T-helper 1 cell treated with Interleukin-12 subunit alpha and Interleukin-12 subunit beta and Interleukin-4 antibody, amounts not matched to agents 30 μg/mL and 1 μg/mL, for 36 hours (primary cell): ENCODE measurements at regions not wholly inside any gene's neighbourhood (a gene's known extent, or its start where the extent isn't known, plus 50 kb on each side); places are given as distances from the start of the nearest gene placed in this dataset.
"Not testable (repeated sequence)": the region's sequence is repeated elsewhere in the genome, so short reads cannot be mapped to it uniquely, and the experiment has no call there.

ENCODE experiments used
- H3K27ac Mint-ChIP-seq: one replicate; pipeline ENCODE4 v1.8.0; 2021; ENCODE audit warnings: mild to moderate bottlenecking, mixed read lengths
- H3K27me3 Mint-ChIP-seq: one replicate; pipeline ENCODE4 v1.8.0; 2021; ENCODE audit warnings: low read depth, mixed read lengths
- H3K36me3 Mint-ChIP-seq: one replicate; pipeline ENCODE4 v1.8.0; 2021; ENCODE audit warnings: low read depth, mixed read lengths
- H3K4me1 Mint-ChIP-seq: one replicate; pipeline ENCODE4 v1.8.0; 2021; ENCODE audit warnings: low read depth, mixed read lengths
- H3K4me3 Mint-ChIP-seq: one replicate; pipeline ENCODE4 v1.8.0; 2021; ENCODE audit warnings: mild to moderate bottlenecking, moderate library complexity, mixed read lengths
- H3K9me3 Mint-ChIP-seq: one replicate; pipeline ENCODE4 v1.8.0; 2021; ENCODE audit warnings: mixed read lengths

GRCh38 chr1:38608202-38608864 is 251.2 kb downstream of the RRAGC start:
- H3K9me3 Mint-ChIP-seq, result no peaks in the 10 kb centered on the region
- H3K27me3 Mint-ChIP-seq, result peaks cover 5% of the 10 kb centered on the region

GRCh38 chr1:38607526-38607925 is 252.0 kb downstream of the RRAGC start:
- Mint-ChIP-seq H3K9me3 (no peaks in the 10 kb centered on the region), H3K4me3 (no peak overlapping the region), H3K27me3 (peaks cover 5% of the 10 kb centered on the region), H3K36me3 (no peaks in the 10 kb centered on the region), H3K4me1 (no peaks in the 10 kb centered on the region), H3K27ac (no peak overlapping the region)

More at GRCh38 chr1:38608202-38608864, 251.2 kb downstream of the RRAGC start:
- H3K27ac Mint-ChIP-seq, result no peak overlapping the region
- no peaks in the 10 kb centered on the region for H3K4me1 Mint-ChIP-seq
- no peaks in the 10 kb centered on the region for H3K36me3 Mint-ChIP-seq
- H3K4me3 Mint-ChIP-seq, result no peak overlapping the region

DNA sequence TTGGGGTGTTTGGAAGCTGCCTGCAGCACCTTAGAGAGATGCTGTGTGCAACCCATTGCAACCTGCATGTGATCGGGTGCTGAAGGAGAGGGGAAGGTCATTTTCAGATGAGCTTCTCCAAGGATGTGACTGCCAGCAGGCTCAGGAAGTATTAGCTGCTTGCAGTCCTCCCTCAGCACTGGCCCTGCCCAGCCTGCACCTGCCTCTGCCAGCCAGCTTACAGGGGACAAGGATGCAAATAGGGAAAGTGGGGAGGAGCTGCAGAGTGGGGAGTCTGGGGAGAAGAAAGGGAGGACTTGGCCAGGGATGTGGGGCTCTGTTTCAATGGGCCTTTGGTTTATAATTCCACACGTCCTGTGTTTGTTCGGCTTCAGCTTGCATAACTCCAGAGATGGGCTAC is 254.5 kb downstream of the RRAGC start:
- Mint-ChIP-seq H3K27me3 (peaks cover 9% of the 10 kb centered on the region), H3K4me3 (no peak overlapping the region), H3K4me1 (no peaks in the 10 kb centered on the region), H3K27ac (no peak overlapping the region), H3K36me3 (no peaks in the 10 kb centered on the region), H3K9me3 (no peaks in the 10 kb centered on the region)

- no peaks in the 10 kb centered on the region for H3K9me3 Mint-ChIP-seq
- no peak overlapping the region for H3K27ac Mint-ChIP-seq
- H3K27me3 Mint-ChIP-seq, result peaks cover 15% of the 10 kb centered on the region
- H3K4me1 Mint-ChIP-seq, result no peaks in the 10 kb centered on the region
- no peak overlapping the region for H3K4me3 Mint-ChIP-seq
- no peaks in the 10 kb centered on the region for H3K36me3 Mint-ChIP-seq
Observed at GRCh38 chr1:38603907-38604306, 255.7 kb downstream of the RRAGC start.

- H3K9me3 Mint-ChIP-seq, result no peaks in the 10 kb centered on the region
- no peaks in the 10 kb centered on the region for H3K4me1 Mint-ChIP-seq
- H3K27me3 Mint-ChIP-seq, result peaks cover 18% of the 10 kb centered on the region
- no peak overlapping the region for H3K27ac Mint-ChIP-seq
- H3K36me3 Mint-ChIP-seq, result no peaks in the 10 kb centered on the region
- H3K4me3 Mint-ChIP-seq, result no peak overlapping the region
Observed at GRCh38 chr1:38600905-38601304, 258.7 kb downstream of the RRAGC start.

DNA sequence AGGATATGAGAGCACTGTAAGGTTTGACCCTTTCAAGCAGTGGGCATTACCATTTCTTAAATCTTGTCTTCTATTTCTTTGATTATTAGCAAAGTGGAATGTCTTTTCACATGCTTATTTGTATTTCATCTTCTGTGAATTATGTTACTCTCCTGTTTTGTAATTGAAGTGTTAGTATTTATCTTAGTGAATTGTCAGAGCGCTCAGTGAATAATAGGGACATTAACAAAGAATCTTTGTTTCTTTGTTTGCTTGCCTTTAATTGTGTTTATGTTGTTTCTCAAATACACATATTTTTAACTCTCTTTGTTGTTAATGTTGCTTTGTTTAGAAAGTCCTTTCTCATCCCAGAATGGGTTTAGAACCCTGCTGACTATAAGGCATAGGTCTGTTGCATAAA is 259.3 kb downstream of the RRAGC start:
- Mint-ChIP-seq H3K4me1 (no peaks in the 10 kb centered on the region), H3K27me3 (peaks cover 19% of the 10 kb centered on the region), H3K36me3 (no peaks in the 10 kb centered on the region), H3K27ac (no peak overlapping the region), H3K4me3 (no peak overlapping the region), H3K9me3 (peaks cover 1% of the 10 kb centered on the region)

DNA sequence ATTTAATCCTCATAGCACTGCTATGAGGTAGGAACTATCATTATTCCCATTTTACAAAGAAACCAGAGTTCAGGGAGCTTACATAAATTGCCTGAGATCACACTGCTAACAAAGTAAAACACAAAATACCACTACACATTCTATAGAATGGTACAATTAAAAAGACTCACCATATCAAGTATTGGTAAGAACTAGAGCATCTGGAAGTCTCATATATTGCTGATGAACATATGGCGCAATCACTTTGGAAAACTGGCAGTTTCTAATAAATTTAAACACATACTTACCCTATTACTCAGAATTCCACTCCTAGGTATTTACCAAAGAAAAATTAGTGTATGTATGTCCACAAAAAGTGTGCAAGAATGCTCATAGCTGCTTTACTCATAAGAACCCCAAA is 261.5 kb downstream of the RRAGC start:
- Mint-ChIP-seq H3K4me1 (no peaks in the 10 kb centered on the region), H3K9me3 (peaks cover 15% of the 10 kb centered on the region), H3K27ac (no peak overlapping the region), H3K36me3 (peaks cover 3% of the 10 kb centered on the region), H3K27me3 (peaks cover 28% of the 10 kb centered on the region), H3K4me3 (no peak overlapping the region)

DNA sequence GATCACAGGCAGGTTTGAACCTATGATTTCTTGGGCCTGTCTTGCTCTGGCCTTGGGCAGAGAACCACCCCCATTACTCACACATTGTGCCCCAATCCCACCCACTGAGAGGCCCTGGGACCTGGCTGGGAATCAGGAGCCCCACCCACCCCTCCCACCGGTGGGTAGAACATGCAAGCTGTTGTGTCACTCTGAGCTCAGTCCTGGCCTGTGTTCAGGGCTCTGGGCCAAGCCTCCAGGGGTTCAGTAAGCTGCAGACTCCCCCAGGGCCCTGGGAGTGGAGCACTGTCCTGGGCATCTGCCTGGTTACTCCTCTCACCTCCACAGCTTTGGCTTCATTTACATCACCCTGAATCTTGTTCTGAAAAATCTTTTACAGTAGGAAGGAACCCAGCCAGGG is 270.5 kb downstream of the RRAGC start:
- Mint-ChIP-seq H3K27ac (no peak overlapping the region), H3K36me3 (peaks cover 2% of the 10 kb centered on the region), H3K4me1 (peaks cover 10% of the 10 kb centered on the region), H3K9me3 (peaks cover 7% of the 10 kb centered on the region), H3K4me3 (no peak overlapping the region), H3K27me3 (peaks cover 8% of the 10 kb centered on the region)

DNA sequence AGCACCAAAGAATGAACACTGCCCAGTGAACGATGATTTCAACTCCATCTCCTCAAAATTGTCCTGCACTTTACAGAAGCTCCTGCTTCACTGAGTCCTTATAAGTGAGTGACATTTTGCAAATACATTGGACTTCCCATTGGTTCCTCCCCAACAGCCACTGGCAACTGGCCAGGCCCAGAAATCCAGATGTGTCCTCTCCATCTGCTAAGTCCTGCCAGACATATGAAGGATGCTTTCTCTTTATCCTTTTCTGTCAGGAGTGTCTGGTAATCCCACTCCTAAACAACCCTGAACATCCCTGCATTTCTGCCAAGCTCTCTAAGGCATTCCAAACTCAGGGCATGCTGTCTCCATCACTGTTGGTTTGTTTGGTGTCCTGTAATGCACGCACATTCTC is 271.8 kb downstream of the RRAGC start:
- Mint-ChIP-seq H3K36me3 (no peaks in the 10 kb centered on the region), H3K27me3 (peaks cover 12% of the 10 kb centered on the region), H3K9me3 (peaks cover 8% of the 10 kb centered on the region), H3K27ac (no peak overlapping the region), H3K4me3 (no peak overlapping the region), H3K4me1 (peaks cover 10% of the 10 kb centered on the region)

- Mint-ChIP-seq H3K27ac (no peak overlapping the region), H3K36me3 (no peaks in the 10 kb centered on the region), H3K27me3 (peaks cover 15% of the 10 kb centered on the region), H3K9me3 (peaks cover 4% of the 10 kb centered on the region), H3K4me3 (no peak overlapping the region), H3K4me1 (peaks cover 10% of the 10 kb centered on the region)
Observed at GRCh38 chr1:38586993-38587646, 272.5 kb downstream of the RRAGC start.

GRCh38 chr1:38585971-38586370 is 273.6 kb downstream of the RRAGC start:
- Mint-ChIP-seq H3K9me3 (peaks cover 4% of the 10 kb centered on the region), H3K4me3 (no peak overlapping the region), H3K36me3 (no peaks in the 10 kb centered on the region), H3K4me1 (peaks cover 10% of the 10 kb centered on the region), H3K27ac (no peak overlapping the region), H3K27me3 (peaks cover 23% of the 10 kb centered on the region)

DNA sequence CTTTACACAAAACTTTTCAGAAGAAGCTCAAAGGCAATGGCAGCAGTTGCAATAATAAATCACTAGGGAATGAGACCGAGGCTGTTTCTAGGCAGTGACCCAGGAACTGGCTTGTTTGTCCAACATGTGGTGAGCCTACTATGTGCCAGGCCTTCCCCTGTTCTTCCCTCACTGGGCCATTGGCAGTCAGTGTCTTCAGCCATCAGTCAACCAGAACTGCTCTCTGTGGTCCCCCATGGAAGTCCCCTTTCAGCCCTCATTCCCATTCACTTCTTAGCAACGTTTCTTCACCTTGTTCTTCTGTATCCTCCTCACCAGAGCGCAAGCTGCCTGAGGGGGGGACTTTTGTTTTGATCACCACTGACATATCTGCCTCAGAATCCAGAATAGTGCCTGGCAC is 274.1 kb downstream of the RRAGC start:
- Mint-ChIP-seq H3K9me3 (peaks cover 4% of the 10 kb centered on the region), H3K36me3 (no peaks in the 10 kb centered on the region), H3K4me1 (peaks cover 10% of the 10 kb centered on the region), H3K27ac (no peak overlapping the region), H3K4me3 (no peak overlapping the region), H3K27me3 (peaks cover 28% of the 10 kb centered on the region)

- H3K4me3 Mint-ChIP-seq, result no peak overlapping the region
- no peak overlapping the region for H3K27ac Mint-ChIP-seq
- H3K9me3 Mint-ChIP-seq, result peaks cover 4% of the 10 kb centered on the region
- H3K36me3 Mint-ChIP-seq, result no peaks in the 10 kb centered on the region
- H3K27me3 Mint-ChIP-seq, result peaks cover 35% of the 10 kb centered on the region
- peaks cover 10% of the 10 kb centered on the region for H3K4me1 Mint-ChIP-seq
Observed at GRCh38 chr1:38584448-38585355, 274.9 kb downstream of the RRAGC start.

DNA sequence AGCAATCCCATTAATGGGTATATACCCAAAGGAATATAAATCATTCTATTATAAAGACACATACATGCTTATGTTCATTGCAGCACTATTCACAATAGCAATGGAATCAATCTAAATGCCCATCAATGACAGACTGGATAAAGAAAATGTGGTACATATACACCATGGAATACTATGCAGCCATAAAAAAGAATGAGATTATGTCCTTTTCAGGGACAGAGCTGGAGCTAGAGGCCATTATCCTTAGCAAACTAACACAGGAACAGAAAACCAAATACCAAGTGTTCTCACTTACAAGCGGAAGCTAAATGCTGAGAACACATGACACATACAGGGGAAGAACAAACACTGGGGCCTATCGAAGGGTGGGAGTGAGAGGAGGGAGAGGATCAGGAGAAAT is 276.3 kb downstream of the RRAGC start:
- not testable (repeated sequence) for H3K9me3 Mint-ChIP-seq, H3K4me3 Mint-ChIP-seq, H3K27ac Mint-ChIP-seq, H3K36me3 Mint-ChIP-seq
- H3K4me1 Mint-ChIP-seq, result peaks cover 10% of the 10 kb centered on the region
- peaks cover 48% of the 10 kb centered on the region for H3K27me3 Mint-ChIP-seq

- no peak overlapping the region for H3K4me3 Mint-ChIP-seq
- H3K27me3 Mint-ChIP-seq, result peaks cover 64% of the 10 kb centered on the region
- H3K36me3 Mint-ChIP-seq, result peaks cover 3% of the 10 kb centered on the region
- H3K4me1 Mint-ChIP-seq, result peaks cover 13% of the 10 kb centered on the region
- peaks cover 4% of the 10 kb centered on the region for H3K9me3 Mint-ChIP-seq
- H3K27ac Mint-ChIP-seq, result no peak overlapping the region
Observed at GRCh38 chr1:38581396-38581795, 278.2 kb downstream of the RRAGC start.
